PC-3 (cell line): ENCODE measurements at regions not wholly inside any gene's neighbourhood (a gene's known extent, or its start where the extent isn't known, plus 50 kb on each side); places are given as distances from the start of the nearest gene placed in this dataset.

Source experiments
- ATAC-seq: fragments of 200-7000 bp; cut with Tn5 transposase; 2 replicates; pipeline ENCODE4 v1.9.1; 2020; ENCODE audit warnings: mild to moderate bottlenecking, moderate library complexity
- BruUV-seq: library from RNA; stranded (reverse); fragments of 400-500 nt; replicated peaks from 2 replicates; lab custom pipeline; 2021; lab: Mats Ljungman, UMichigan
- CTCF ChIA-PET: fragments of 300-600 bp; sonication (Branson Sonifier 250); formaldehyde crosslinking; loops from one replicate; lab custom pipeline; 2022; ENCODE audit warnings: antibody characterized with exemption; lab: Charles Lee
- POLR2A ChIA-PET: fragments of 300-600 bp; sonication (Branson Sonifier 250); formaldehyde crosslinking; loops from one replicate; lab custom pipeline; 2022; ENCODE audit warnings: antibody characterized with exemption; ENCODE audit not compliant: unreplicated experiment; lab: Charles Lee
- DNase-seq: peaks from one replicate; pipeline ENCODE4 v3.0.0-alpha.2; 2015
- H2AFZ ChIP-seq: fragments of 300-600 bp; sonication (generic); 2 replicates; pipeline ENCODE4 v1.6.0; 2016; ENCODE audit warnings: antibody characterized with exemption, low read length
- H3F3A ChIP-seq: fragments of 300-600 bp; sonication (generic); one replicate; pipeline ENCODE4 v1.6.0; 2017; ENCODE audit warnings: antibody characterized with exemption, low read length, control low read depth, mild to moderate bottlenecking; ENCODE audit not compliant: unreplicated experiment
- H3K27ac ChIP-seq: fragments of 300-600 bp; sonication (generic); 2 replicates; pipeline ENCODE4 v1.5.1; 2016; ENCODE audit warnings: mild to moderate bottlenecking, low read length
- H3K27me3 ChIP-seq: fragments of 300-600 bp; sonication (generic); 2 replicates; pipeline ENCODE4 v1.6.1; 2016; ENCODE audit warnings: low read length, mixed read lengths
- H3K36me3 ChIP-seq: fragments of 300-600 bp; sonication (generic); 2 replicates; pipeline ENCODE4 v1.6.1; 2016; ENCODE audit warnings: low read depth, mixed run types, low read length, mixed read lengths
- H3K4me1 ChIP-seq: fragments of 300-600 bp; sonication (generic); 2 replicates; pipeline ENCODE4 v1.5.1; 2016; ENCODE audit warnings: low read length; ENCODE audit not compliant: insufficient read depth
- H3K4me2 ChIP-seq: fragments of 300-600 bp; sonication (generic); 2 replicates; pipeline ENCODE4 v1.6.0; 2016; ENCODE audit warnings: low read length
- H3K4me3 ChIP-seq: fragments of 300-600 bp; sonication (generic); 2 replicates; pipeline ENCODE4 v1.5.1; 2016; ENCODE audit warnings: mild to moderate bottlenecking, low read length, mixed read lengths
- H3K79me2 ChIP-seq: fragments of 300-600 bp; sonication (generic); 2 replicates; pipeline ENCODE4 v1.6.1; 2017; ENCODE audit warnings: low read length, mixed read lengths
- H3K9ac ChIP-seq: fragments of 300-600 bp; sonication (generic); 2 replicates; pipeline ENCODE4 v1.6.0; 2016; ENCODE audit warnings: mild to moderate bottlenecking, low read length
- H3K9me2 ChIP-seq: fragments of 300-600 bp; sonication (generic); replicated peaks from 2 replicates; pipeline ENCODE4 v1.6.1; 2016; ENCODE audit warnings: mixed run types, low read length, mixed read lengths
- H3K9me3 ChIP-seq: fragments of 300-600 bp; sonication (generic); 2 replicates; pipeline ENCODE4 v1.6.1; 2016; ENCODE audit warnings: low read length, mixed read lengths
- H4K20me1 ChIP-seq: fragments of 300-600 bp; sonication (generic); 2 replicates; pipeline ENCODE4 v1.6.1; 2016; ENCODE audit warnings: low read length, mixed read lengths
- CTCF ChIP-seq: fragments of 300-600 bp; sonication (generic); conservative IDR thresholded peaks from 2 replicates; pipeline ENCODE4 v1.5.1; 2017; ENCODE audit warnings: antibody characterized with exemption, low read depth, mild to moderate bottlenecking, low read length
- EZH2 ChIP-seq: fragments of 300-600 bp; sonication (generic); IDR thresholded peaks from one replicate; pipeline ENCODE4 v1.6.1; 2017; ENCODE audit warnings: antibody characterized with exemption, mild to moderate bottlenecking, low read length; ENCODE audit not compliant: unreplicated experiment
- EZH2phosphoT487 ChIP-seq: fragments of 300-600 bp; sonication (generic); IDR thresholded peaks from 2 replicates; pipeline ENCODE4 v1.6.1; 2018; ENCODE audit warnings: mild to moderate bottlenecking, antibody characterized with exemption, low read length, borderline replicate concordance
- intact Hi-C: fragments of 100-400 bp; cut with micrococcal nuclease; formaldehyde crosslinking; loops from 2 replicates; pipeline ENCODE4 v1.9.0; 2023

- BruUV-seq, result no TSS peak
- no peaks in the 10 kb centered on the region for H3K9me3 ChIP-seq
- no peaks in the 10 kb centered on the region for H3K79me2 ChIP-seq
- H4K20me1 ChIP-seq, result no peaks in the 10 kb centered on the region
- intact Hi-C loops, result no loop called here
- H3K27me3 ChIP-seq, result no peaks in the 10 kb centered on the region
- TF ChIP-seq EZH2, result no peak
- no peak for TF ChIP-seq EZH2phosphoT487
- no peak for TF ChIP-seq CTCF
- H2AFZ ChIP-seq, result no peak overlapping the region
- CTCF ChIA-PET, result no interaction called here
- H3K36me3 ChIP-seq, result no peaks in the 10 kb centered on the region
- POLR2A ChIA-PET, result no interaction called here
- no peak overlapping the region for H3K4me3 ChIP-seq
- peaks cover 29% of the 10 kb centered on the region for H3K4me1 ChIP-seq
- H3F3A ChIP-seq, result peaks cover 4% of the 10 kb centered on the region
- DNase-seq (no peak), ATAC-seq (no peak)
- H3K4me2 ChIP-seq, result no peak overlapping the region
- H3K9me2 ChIP-seq, result no peaks in the 10 kb centered on the region
- H3K27ac ChIP-seq, result no peak overlapping the region
- no peak overlapping the region for H3K9ac ChIP-seq
Observed at GRCh38 chr3:31247063-31247447, 285.7 kb upstream of the STT3B start.

GRCh38 chr3:31247850-31248562 lies 284.7 kb upstream of the STT3B start:
- Histone ChIP-seq H3K79me2 (no peaks in the 10 kb centered on the region), H4K20me1 (no peaks in the 10 kb centered on the region), H3K4me2 (peak overlapping the region; percentile 60), H3K9ac (no peak overlapping the region; the same call in 1 of the 2 replicates), H3K27me3 (no peaks in the 10 kb centered on the region), H2AFZ (peak overlapping the region; percentile 43), H3F3A (peaks cover 4% of the 10 kb centered on the region), H3K4me3 (no peak overlapping the region), H3K36me3 (no peaks in the 10 kb centered on the region), H3K27ac (peak overlapping the region; percentile 51), H3K4me1 (peaks cover 29% of the 10 kb centered on the region), H3K9me2 (no peaks in the 10 kb centered on the region), H3K9me3 (no peaks in the 10 kb centered on the region)
- CTCF ChIA-PET, result no interaction called here
- POLR2A ChIA-PET, result interaction anchor here (0.6 kb wide), 1 partner anchor 36 kb away, joined by 5 read pairs; no protein-coding TSS in a partner anchor
- intact Hi-C loops, result no loop called here
- ATAC-seq, result peak; percentile 85
- DNase-seq, result peak; percentile 82
- no peak for TF ChIP-seq EZH2
- no peak for TF ChIP-seq CTCF
- no peak for TF ChIP-seq EZH2phosphoT487
- no TSS peak for BruUV-seq

GRCh38 chr3:31248563-31248992 lies 284.1 kb upstream of the STT3B start:
- Histone ChIP-seq H3K79me2 (no peaks in the 10 kb centered on the region), H3K4me3 (no peak overlapping the region), H3K27ac (peak overlapping the region; percentile 51), H3K27me3 (no peaks in the 10 kb centered on the region), H2AFZ (peak overlapping the region; percentile 15; the same call in 1 of the 2 replicates), H3K4me1 (peaks cover 29% of the 10 kb centered on the region), H3K4me2 (peak overlapping the region; percentile 60), H3K9me2 (no peaks in the 10 kb centered on the region), H3K36me3 (no peaks in the 10 kb centered on the region), H3K9me3 (no peaks in the 10 kb centered on the region), H3K9ac (no peak overlapping the region; the same call in 1 of the 2 replicates), H4K20me1 (no peaks in the 10 kb centered on the region), H3F3A (peaks cover 4% of the 10 kb centered on the region)
- DNase-seq, result no peak
- no peak for TF ChIP-seq EZH2phosphoT487
- no peak for TF ChIP-seq EZH2
- TF ChIP-seq CTCF, result no peak
- no TSS peak for BruUV-seq
- ATAC-seq, result peak; percentile 5
- ChIA-PET POLR2A (no interaction called here), CTCF (no interaction called here)
- intact Hi-C loops, result no loop called here
